ENCODE measurements at regions not wholly inside any gene's neighbourhood (a gene's known extent, or its start where the extent isn't known, plus 50 kb on each side); places are given as distances from the start of the nearest gene placed in this dataset.
A peak's percentile ranks its signal among the peaks of the same experiment; 100 is the strongest.
"Not testable (repeated sequence)": the region's sequence is repeated elsewhere in the genome, so short reads cannot be mapped to it uniquely, and the experiment has no call there.

DNA sequence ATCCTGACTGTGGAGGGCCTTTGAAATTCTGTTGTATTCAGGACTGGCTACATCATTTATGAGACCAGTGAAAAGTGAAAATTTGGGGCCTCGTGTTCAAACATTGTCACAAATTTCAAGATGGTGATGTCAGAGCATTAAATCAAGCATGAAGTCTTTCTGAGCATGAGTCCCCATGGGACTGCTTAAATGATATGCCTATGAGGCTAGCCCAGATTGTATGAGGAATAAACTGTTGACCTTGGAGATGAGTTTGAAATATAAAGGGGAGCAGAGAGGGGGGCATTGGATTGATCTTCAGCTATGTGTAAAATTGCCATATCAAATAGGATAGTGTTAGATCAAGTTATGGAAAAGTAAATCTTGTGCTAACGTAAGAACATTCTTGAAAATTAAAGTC lies 230.0 kb downstream of the SPANXN3 start:
- no peak for DNase-seq
- H3K27me3 Mint-ChIP-seq: peaks cover 0 to 1% of the 10 kb centered on the region in 2 donors
- no peaks in the 10 kb centered on the region for H3K4me1 ChIP-seq (ENCODE audit: insufficient read depth, low read length)
- H3K27ac Mint-ChIP-seq: peak overlapping the region in 1 of 8 donors; percentile 16
- no peak overlapping the region for H3K4me3 ChIP-seq (ENCODE audit: low read length)
- no peak overlapping the region for H3K27ac ChIP-seq (ENCODE audit: low read depth, low read length)
- H3K9me3 Mint-ChIP-seq: peaks cover 0 to 2% (median 1%) of the 10 kb centered on the region in 5 donors
- ChIA-PET POLR2A (no interaction called here), CTCF (no interaction called here)
- H3K4me1 Mint-ChIP-seq: no peaks in the 10 kb centered on the region
- no peaks in the 10 kb centered on the region for H3K27me3 ChIP-seq (ENCODE audit: insufficient read depth, low read length, poor library complexity, severe bottlenecking)
- H3K4me3 Mint-ChIP-seq: no peak overlapping the region
- no peaks in the 10 kb centered on the region for H3K36me3 ChIP-seq (ENCODE audit: insufficient read depth, low read length)
- H3K9me3 ChIP-seq (ENCODE audit: low read length): no peaks in the 10 kb centered on the region
- no peaks in the 10 kb centered on the region for H3K36me3 Mint-ChIP-seq

DNA sequence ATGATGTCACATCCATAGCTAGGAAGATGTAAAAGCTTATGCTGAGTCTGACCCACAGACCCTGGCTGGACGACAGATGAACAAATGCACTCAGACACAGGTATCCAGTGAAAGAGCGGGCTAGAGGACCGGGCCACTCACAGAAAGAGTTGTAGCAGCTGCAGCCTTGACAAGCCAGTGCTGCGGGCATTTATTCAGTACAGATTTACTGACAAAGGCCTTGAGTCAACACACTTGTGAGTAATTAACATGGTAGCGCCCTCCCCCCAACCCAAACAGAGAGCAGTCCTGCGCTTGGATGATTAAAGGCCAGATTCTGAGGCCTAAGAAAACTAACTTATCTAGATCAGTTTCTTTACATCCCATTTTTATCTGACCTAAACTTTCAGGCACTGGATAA lies 244.6 kb downstream of the SPANXN4 start:
- H3K4me1 Mint-ChIP-seq: no peaks in the 10 kb centered on the region
- no peaks in the 10 kb centered on the region for H3K9me3 ChIP-seq (ENCODE audit: low read length)
- no peaks in the 10 kb centered on the region for H3K36me3 Mint-ChIP-seq
- DNase-seq: no peak
- no peaks in the 10 kb centered on the region for H3K4me1 ChIP-seq (ENCODE audit: insufficient read depth, low read length)
- no peaks in the 10 kb centered on the region for H3K27me3 ChIP-seq (ENCODE audit: insufficient read depth, low read length, poor library complexity, severe bottlenecking)
- peaks cover 0 to 5% (median 3%) of the 10 kb centered on the region in 5 donors for H3K9me3 Mint-ChIP-seq
- CTCF ChIA-PET: no interaction called here
- no peaks in the 10 kb centered on the region for H3K36me3 ChIP-seq (ENCODE audit: insufficient read depth, low read length)
- H3K27ac ChIP-seq (ENCODE audit: low read depth, low read length): no peak overlapping the region
- peaks cover 0 to 6% of the 10 kb centered on the region in 2 donors for H3K27me3 Mint-ChIP-seq
- H3K27ac Mint-ChIP-seq: no peak overlapping the region
- no peak overlapping the region for H3K4me3 Mint-ChIP-seq
- POLR2A ChIA-PET: no interaction called here
- H3K4me3 ChIP-seq (ENCODE audit: low read length): no peak overlapping the region

GRCh38 chrX:143244593-143244992 lies 218.9 kb downstream of the SPANXN4 start:
- CTCF ChIA-PET; H3K4me1 ChIP-seq (ENCODE audit: insufficient read depth, low read length); H3K9me3 Mint-ChIP-seq; H3K4me1 Mint-ChIP-seq; H3K27me3 ChIP-seq (ENCODE audit: insufficient read depth, low read length, poor library complexity, severe bottlenecking); H3K27me3 Mint-ChIP-seq; DNase-seq; H3K4me3 Mint-ChIP-seq; H3K36me3 ChIP-seq (ENCODE audit: insufficient read depth, low read length); H3K4me3 ChIP-seq (ENCODE audit: low read length); H3K27ac ChIP-seq (ENCODE audit: low read depth, low read length); POLR2A ChIA-PET; H3K27ac Mint-ChIP-seq; H3K9me3 ChIP-seq (ENCODE audit: low read length); H3K36me3 Mint-ChIP-seq: not testable (repeated sequence)

GRCh38 chrX:143240658-143241057 lies 214.9 kb downstream of the SPANXN4 start:
- H3K4me3 ChIP-seq (ENCODE audit: low read length): no peak overlapping the region
- ChIA-PET POLR2A (no interaction called here), CTCF (no interaction called here)
- Mint-ChIP-seq H3K4me1 (no peaks in the 10 kb centered on the region), H3K27me3 (no peaks in the 10 kb centered on the region), H3K27ac (no peak overlapping the region), H3K4me3 (peak overlapping the region in 1 of 7 donors; percentile 15), H3K36me3 (peaks cover 0 to 6% (median 0%) of the 10 kb centered on the region in 3 donors), H3K9me3 (peaks cover 0 to 9% (median 4%) of the 10 kb centered on the region in 5 donors)
- H3K27me3 ChIP-seq (ENCODE audit: insufficient read depth, low read length, poor library complexity, severe bottlenecking): no peaks in the 10 kb centered on the region
- DNase-seq: no peak
- no peaks in the 10 kb centered on the region for H3K4me1 ChIP-seq (ENCODE audit: insufficient read depth, low read length)
- H3K36me3 ChIP-seq (ENCODE audit: insufficient read depth, low read length): no peaks in the 10 kb centered on the region
- H3K9me3 ChIP-seq (ENCODE audit: low read length): no peaks in the 10 kb centered on the region
- no peak overlapping the region for H3K27ac ChIP-seq (ENCODE audit: low read depth, low read length)

- Mint-ChIP-seq H3K36me3 (no peaks in the 10 kb centered on the region), H3K27ac (no peak overlapping the region), H3K4me3 (no peak overlapping the region), H3K4me1 (no peaks in the 10 kb centered on the region), H3K9me3 (peaks cover 0 to 10% (median 5%) of the 10 kb centered on the region in 5 donors), H3K27me3 (no peaks in the 10 kb centered on the region)
- no peaks in the 10 kb centered on the region for H3K9me3 ChIP-seq (ENCODE audit: low read length)
- DNase-seq: no peak
- no peak overlapping the region for H3K4me3 ChIP-seq (ENCODE audit: low read length)
- no peak overlapping the region for H3K27ac ChIP-seq (ENCODE audit: low read depth, low read length)
- POLR2A ChIA-PET: no interaction called here
- H3K4me1 ChIP-seq (ENCODE audit: insufficient read depth, low read length): no peaks in the 10 kb centered on the region
- H3K36me3 ChIP-seq (ENCODE audit: insufficient read depth, low read length): no peaks in the 10 kb centered on the region
- CTCF ChIA-PET: no interaction called here
- H3K27me3 ChIP-seq (ENCODE audit: insufficient read depth, low read length, poor library complexity, severe bottlenecking): no peaks in the 10 kb centered on the region
Measured at GRCh38 chrX:143231492-143231891, 205.8 kb downstream of the SPANXN4 start.

DNA sequence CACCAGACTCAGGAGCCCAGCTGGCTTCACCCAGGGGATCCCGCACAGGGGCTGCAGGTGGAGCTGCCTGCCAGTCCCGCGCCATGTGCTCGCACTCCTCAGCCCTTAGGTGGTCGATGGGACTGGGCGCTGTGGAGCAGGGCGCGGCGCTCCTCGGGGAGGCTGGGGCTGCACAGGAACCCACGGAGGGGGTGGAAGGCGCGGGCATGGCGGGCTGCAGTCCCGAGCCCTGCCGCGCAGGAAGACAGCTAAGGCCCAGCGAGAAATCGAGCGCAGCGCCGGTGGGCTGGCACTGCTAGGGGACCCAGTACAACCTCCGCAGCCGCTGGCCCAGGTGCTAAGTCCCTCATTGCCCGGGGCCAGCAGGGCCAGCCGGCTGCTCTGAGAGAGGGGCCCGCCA lies 202.9 kb downstream of the SPANXN4 start:
- H3K4me3 Mint-ChIP-seq; H3K4me1 Mint-ChIP-seq; H3K27me3 Mint-ChIP-seq; H3K9me3 Mint-ChIP-seq; DNase-seq; H3K27ac Mint-ChIP-seq; H3K27ac ChIP-seq (ENCODE audit: low read depth, low read length); H3K4me3 ChIP-seq (ENCODE audit: low read length); CTCF ChIA-PET; H3K27me3 ChIP-seq (ENCODE audit: insufficient read depth, low read length, poor library complexity, severe bottlenecking); H3K9me3 ChIP-seq (ENCODE audit: low read length); H3K4me1 ChIP-seq (ENCODE audit: insufficient read depth, low read length); H3K36me3 Mint-ChIP-seq; POLR2A ChIA-PET; H3K36me3 ChIP-seq (ENCODE audit: insufficient read depth, low read length): not testable (repeated sequence)

DNA sequence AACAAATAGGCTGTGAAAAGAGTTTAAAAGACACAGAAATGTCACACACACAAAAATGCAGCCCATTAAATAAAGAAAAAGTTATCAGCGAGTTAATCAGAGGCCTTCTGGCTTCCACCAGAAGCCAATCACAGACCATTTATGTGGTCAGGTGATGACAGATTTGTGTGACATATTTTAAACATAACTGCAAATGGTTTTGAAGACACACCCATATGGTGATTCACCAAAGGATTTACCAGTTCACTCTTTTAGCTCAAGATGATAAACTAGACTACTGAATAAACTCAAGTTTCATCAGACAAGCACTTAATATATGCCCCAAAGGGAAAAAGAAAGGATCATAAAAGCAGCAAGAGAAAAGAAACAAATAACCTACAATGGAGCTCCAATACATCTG lies 181.2 kb downstream of the SPANXN4 start:
- no peak overlapping the region for H3K4me3 ChIP-seq (ENCODE audit: low read length)
- ChIA-PET CTCF (no interaction called here), POLR2A (no interaction called here)
- H3K27me3 ChIP-seq (ENCODE audit: insufficient read depth, low read length, poor library complexity, severe bottlenecking): no peaks in the 10 kb centered on the region
- Mint-ChIP-seq H3K4me1 (no peaks in the 10 kb centered on the region), H3K36me3 (no peaks in the 10 kb centered on the region), H3K4me3 (no peak overlapping the region), H3K27me3 (no peaks in the 10 kb centered on the region), H3K9me3 (peaks cover 1 to 6% (median 2%) of the 10 kb centered on the region in 5 donors), H3K27ac (no peak overlapping the region)
- H3K4me1 ChIP-seq (ENCODE audit: insufficient read depth, low read length): no peaks in the 10 kb centered on the region
- no peak for DNase-seq
- no peaks in the 10 kb centered on the region for H3K36me3 ChIP-seq (ENCODE audit: insufficient read depth, low read length)
- no peak overlapping the region for H3K27ac ChIP-seq (ENCODE audit: low read depth, low read length)
- H3K9me3 ChIP-seq (ENCODE audit: low read length): no peaks in the 10 kb centered on the region

- no peak overlapping the region for H3K27ac Mint-ChIP-seq
- Histone ChIP-seq H3K27ac (ENCODE audit: low read depth, low read length) (no peak overlapping the region), H3K4me1 (ENCODE audit: insufficient read depth, low read length) (no peaks in the 10 kb centered on the region), H3K9me3 (ENCODE audit: low read length) (no peaks in the 10 kb centered on the region), H3K36me3 (ENCODE audit: insufficient read depth, low read length) (no peaks in the 10 kb centered on the region), H3K4me3 (ENCODE audit: low read length) (no peak overlapping the region), H3K27me3 (ENCODE audit: insufficient read depth, low read length, poor library complexity, severe bottlenecking) (no peaks in the 10 kb centered on the region)
- H3K4me3 Mint-ChIP-seq: no peak overlapping the region
- H3K9me3 Mint-ChIP-seq: peaks cover 0 to 13% (median 0%) of the 10 kb centered on the region in 5 donors
- peaks cover 0 to 3% of the 10 kb centered on the region in 2 donors for H3K27me3 Mint-ChIP-seq
- CTCF ChIA-PET: no interaction called here
- no peaks in the 10 kb centered on the region for H3K4me1 Mint-ChIP-seq
- no peak for DNase-seq
- POLR2A ChIA-PET: no interaction called here
- H3K36me3 Mint-ChIP-seq: no peaks in the 10 kb centered on the region
Measured at GRCh38 chrX:143171703-143172102, 146.0 kb downstream of the SPANXN4 start.

DNA sequence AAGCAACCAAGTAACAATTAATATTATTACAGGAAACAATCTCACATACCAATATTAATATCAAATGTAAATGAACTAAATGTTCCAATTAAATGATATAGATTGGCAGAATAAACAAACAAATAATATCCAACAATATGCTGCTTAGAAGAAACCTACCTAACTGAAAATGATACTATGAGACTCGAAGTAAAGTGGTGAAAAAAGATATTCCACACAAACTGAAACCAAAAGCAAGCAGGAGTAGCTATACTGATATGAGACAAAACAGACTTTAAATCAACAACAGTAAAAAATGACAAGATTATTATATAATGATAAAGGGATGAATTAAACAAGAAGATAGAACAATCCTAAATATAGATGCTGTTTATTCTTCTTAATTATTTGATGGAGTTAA lies 140.1 kb downstream of the SPANXN4 start:
- no peak overlapping the region for H3K4me3 ChIP-seq (ENCODE audit: low read length)
- Mint-ChIP-seq H3K4me1 (no peaks in the 10 kb centered on the region), H3K36me3 (no peaks in the 10 kb centered on the region), H3K4me3 (no peak overlapping the region), H3K9me3 (peaks cover 0 to 5% (median 0%) of the 10 kb centered on the region in 5 donors), H3K27ac (no peak overlapping the region), H3K27me3 (peaks cover 0 to 2% of the 10 kb centered on the region in 2 donors)
- POLR2A ChIA-PET: no interaction called here
- H3K4me1 ChIP-seq (ENCODE audit: insufficient read depth, low read length): no peaks in the 10 kb centered on the region
- H3K27me3 ChIP-seq (ENCODE audit: insufficient read depth, low read length, poor library complexity, severe bottlenecking): no peaks in the 10 kb centered on the region
- CTCF ChIA-PET: no interaction called here
- no peak for DNase-seq
- H3K9me3 ChIP-seq (ENCODE audit: low read length): no peaks in the 10 kb centered on the region
- no peak overlapping the region for H3K27ac ChIP-seq (ENCODE audit: low read depth, low read length)
- H3K36me3 ChIP-seq (ENCODE audit: insufficient read depth, low read length): no peaks in the 10 kb centered on the region

Measured in CD8-positive, alpha-beta memory T cell (primary cell).